Fibroblast of villous mesenchyme (primary cell): ENCODE measurements at regions not wholly inside any gene's neighbourhood (a gene's known extent, or its start where the extent isn't known, plus 50 kb on each side); places are given as distances from the start of the nearest gene placed in this dataset.

Experiments
- DNase-seq: peaks from one replicate; pipeline ENCODE4 v3.0.0-alpha.2; 2010; ENCODE audit warnings: low read depth
- H3K4me3 ChIP-seq: 2 replicates; pipeline ENCODE4 v1.5.1; 2011; ENCODE audit warnings: low read depth, mild to moderate bottlenecking, low read length
- TF ChIP-seq, protein P1 (sequence below): IDR thresholded peaks from 2 replicates; pipeline ENCODE4 v1.5.1; 2012; ENCODE audit warnings: low read depth, mild to moderate bottlenecking, low read length; ENCODE audit not compliant: insufficient read depth

DNA sequence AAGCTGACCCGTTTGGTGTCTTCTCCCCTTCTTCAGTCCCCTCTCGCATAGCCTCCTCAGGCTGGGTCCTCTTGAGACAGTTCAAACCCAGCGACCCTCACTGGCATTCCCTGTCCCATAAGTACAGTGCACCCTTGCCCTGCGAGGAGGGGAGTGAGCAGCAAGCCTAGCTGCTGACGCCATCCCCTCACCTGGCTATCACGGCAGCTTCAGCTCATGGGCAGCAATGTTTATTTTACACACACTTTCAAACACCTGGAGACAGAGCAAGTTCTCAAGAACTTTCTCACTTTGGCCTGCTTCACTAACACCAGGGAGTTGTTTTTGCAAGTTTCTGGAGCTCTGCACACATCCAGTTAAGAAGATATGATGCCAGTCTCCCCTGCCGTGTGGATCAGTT, 189.6 kb upstream of the E2F8 start:
- DNase-seq = no peak
- H3K4me3 ChIP-seq = no peak overlapping the region
- TF ChIP-seq, protein P1, sequence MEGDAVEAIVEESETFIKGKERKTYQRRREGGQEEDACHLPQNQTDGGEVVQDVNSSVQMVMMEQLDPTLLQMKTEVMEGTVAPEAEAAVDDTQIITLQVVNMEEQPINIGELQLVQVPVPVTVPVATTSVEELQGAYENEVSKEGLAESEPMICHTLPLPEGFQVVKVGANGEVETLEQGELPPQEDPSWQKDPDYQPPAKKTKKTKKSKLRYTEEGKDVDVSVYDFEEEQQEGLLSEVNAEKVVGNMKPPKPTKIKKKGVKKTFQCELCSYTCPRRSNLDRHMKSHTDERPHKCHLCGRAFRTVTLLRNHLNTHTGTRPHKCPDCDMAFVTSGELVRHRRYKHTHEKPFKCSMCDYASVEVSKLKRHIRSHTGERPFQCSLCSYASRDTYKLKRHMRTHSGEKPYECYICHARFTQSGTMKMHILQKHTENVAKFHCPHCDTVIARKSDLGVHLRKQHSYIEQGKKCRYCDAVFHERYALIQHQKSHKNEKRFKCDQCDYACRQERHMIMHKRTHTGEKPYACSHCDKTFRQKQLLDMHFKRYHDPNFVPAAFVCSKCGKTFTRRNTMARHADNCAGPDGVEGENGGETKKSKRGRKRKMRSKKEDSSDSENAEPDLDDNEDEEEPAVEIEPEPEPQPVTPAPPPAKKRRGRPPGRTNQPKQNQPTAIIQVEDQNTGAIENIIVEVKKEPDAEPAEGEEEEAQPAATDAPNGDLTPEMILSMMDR = no peak

DNA sequence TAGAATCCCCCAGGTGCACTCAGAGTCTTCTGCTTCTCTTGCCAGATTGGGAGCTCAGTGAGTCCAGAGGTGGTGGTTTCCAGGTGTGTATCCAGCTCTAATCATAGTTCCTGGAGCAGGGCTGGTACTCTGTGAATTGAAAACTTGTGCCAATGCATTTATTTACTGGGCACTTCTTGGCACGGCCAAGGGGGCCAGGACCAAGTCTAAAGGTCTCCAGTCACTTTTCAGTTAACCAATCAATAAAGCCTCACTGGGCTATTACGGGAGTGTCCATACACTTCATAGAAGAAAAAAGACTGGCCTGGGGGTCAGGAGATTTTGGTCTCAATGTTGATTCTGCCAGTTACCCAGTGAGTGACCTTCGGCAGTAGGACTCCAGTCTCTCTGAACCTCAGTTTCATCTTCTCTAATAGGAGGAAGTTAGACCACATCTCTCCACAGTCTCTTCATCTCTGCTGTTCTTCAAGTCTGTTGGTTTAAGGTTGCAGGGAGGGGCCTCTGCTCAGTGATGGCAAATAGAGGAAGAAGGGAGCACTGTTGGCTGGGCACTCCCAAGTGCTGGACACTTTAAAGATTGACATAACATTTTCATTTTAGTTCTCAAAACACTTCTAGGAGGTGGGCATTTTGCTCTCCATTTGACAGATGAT, 188.5 kb upstream of the E2F8 start:
- TF ChIP-seq, protein P1 = no peak
- no peak for DNase-seq
- no peak overlapping the region for H3K4me3 ChIP-seq

DNA sequence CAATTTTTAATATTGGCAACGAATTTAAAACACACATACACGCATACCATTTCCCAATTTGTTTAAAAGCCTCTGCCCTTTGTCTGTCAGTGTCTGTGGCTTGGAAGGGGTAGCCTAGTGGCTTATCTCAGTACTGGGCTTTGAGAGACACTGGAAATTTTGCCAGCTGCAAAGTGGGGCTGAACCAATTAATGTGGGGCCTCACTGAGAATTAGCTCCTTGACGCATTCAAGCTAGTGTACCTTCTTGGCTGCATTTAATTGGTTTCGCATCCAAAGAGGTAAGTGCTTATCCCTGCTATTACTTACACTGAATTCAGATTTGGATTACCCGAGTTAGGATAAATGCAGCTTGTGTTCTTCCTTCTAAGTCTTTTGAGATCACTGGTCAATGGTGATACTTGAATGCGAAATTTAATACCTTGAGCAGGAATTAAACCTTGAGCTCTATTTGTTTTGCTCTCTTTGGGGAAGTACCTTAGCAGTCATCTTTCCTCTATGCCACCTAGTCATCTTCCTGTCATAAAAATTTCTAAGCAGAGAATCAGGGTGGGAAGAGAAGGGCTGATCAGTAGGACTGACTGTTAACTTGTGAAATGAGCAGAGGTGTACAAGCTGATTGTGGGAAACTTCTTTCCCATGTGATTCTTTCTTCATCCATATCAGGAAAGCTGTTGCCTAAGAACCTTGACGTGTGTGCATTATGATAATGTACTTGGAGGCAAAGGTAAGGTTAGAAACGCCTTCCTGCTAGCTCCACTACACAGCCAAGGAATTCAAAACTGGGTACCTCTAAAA, 187.7 kb upstream of the E2F8 start:
- TF ChIP-seq, protein P1 = no peak
- no peak for DNase-seq
- H3K4me3 ChIP-seq = no peak overlapping the region

DNA sequence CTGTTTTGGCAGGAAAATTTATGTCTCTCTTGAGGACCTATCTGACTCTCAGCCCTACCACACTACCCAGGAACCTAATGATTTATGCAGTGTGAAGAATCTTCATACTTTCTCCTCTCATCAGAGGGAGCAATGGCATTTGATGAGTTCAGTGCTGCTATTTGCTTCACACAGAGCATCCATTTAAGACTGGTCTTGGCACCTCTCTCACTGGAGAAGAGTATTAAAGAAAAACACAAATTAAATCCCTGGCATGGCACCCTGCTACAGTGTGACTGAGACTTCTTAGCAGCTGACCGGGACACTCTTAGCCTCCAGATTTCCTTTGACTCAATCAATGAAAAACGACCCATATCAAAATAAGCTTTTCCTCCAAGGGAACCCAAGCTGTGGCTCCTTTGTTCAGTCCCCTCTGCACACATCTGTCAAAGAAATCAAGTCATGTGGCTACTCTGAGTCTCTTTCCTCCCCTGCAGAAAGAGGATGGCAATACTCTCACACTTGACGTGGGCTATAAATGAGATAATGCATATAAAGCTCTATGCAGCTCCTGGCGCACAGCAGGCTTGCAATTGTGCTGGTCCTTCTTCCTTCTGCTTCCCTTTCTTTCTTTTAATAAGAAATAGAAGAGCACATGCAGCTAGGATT, 186.1 kb upstream of the E2F8 start:
- DNase-seq = no peak
- no peak overlapping the region for H3K4me3 ChIP-seq
- TF ChIP-seq, protein P1 = no peak

DNA sequence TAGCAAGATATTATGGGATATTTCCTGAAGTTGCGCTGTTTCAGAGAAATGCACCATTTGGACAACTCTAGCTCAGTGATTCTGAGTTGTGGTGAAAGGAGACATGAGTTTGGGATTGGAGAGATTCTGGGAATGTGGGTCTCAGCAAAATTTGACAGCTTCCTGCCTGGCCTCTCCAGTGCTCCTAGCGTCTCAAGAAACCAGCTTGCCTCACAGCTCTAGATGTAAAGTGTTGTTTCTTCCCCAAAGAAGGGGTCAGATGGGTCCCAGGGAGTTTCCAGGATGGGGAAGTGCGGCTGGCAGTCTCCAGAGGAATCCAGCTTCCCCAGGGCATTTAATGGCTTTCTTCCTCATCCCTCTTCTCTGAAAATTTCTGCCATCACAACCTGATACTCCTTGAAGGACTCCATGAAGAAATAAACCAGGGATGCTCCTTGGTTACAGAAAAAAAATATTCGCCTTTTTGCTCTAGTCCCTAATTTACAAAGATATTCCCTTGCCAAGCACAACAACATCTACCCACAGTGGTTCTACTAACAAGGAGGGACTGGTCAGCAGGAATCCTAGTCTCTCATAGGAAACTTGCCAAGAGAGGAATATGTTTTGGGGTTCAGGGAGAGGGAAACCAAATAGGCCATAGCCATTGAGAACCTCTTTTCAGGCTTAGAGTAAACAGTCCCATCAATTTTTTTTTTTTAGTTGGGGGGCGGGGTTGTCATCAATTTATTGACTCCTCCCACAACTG, 185.4 kb upstream of the E2F8 start:
- H3K4me3 ChIP-seq = no peak overlapping the region
- TF ChIP-seq, protein P1 = no peak
- DNase-seq = no peak

DNA sequence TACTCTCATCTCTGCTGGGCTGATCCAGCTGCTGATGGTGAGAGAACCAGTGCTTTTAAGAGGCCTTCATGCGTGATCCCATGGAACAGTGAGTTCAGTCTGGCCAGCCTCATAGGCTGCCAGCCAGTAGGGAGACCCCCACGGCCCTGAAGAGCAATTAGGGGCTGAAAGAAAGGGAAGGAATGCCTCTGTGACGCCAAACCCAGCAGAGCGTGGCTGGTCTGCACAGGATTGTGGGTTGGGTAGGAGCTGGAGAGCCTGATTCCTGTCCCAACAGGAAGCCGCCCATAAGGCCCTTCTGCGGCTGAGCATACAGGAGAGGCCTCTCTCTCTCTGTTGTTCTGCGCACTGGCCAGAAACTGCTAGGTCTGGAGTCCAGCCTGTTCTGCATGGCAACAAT, 181.5 kb upstream of the E2F8 start:
- no peak overlapping the region for H3K4me3 ChIP-seq
- TF ChIP-seq, protein P1 = no peak
- DNase-seq = no peak
